Prostate gland (tissue), 2 donors: ENCODE measurements at regions not wholly inside any gene's neighbourhood (a gene's known extent, or its start where the extent isn't known, plus 50 kb on each side); places are given as distances from the start of the nearest gene placed in this dataset.

ENCODE experiments used
- CTCF ChIP-seq, 4 experiments: fragments of 200-600 bp in 2 of 4; fragments of 450-650 bp in 2 of 4; sonication (generic) in 2 of 4; IDR thresholded peaks; 1 replicate in 3 of 4; 2 replicates in 1 of 4; pipeline ENCODE4 v1.5.1; 2016 to 2019; ENCODE audit warnings: antibody characterized with exemption in 4 of 4, mild to moderate bottlenecking in 2 of 4, moderate library complexity in 2 of 4
- POLR2AphosphoS5 ChIP-seq: sonication (generic); formaldehyde crosslinking; IDR thresholded peaks from one replicate; pipeline ENCODE4 v1.6.1; 2017; ENCODE audit warnings: antibody characterized with exemption

GRCh38 chr1:87620807-87621206 lies 292.1 kb downstream of the LMO4 start:
- no peak for TF ChIP-seq POLR2AphosphoS5
- TF ChIP-seq CTCF (IDR thresholded peaks at IDR 0.05): no peak
